ENCODE measurements at regions not wholly inside any gene's neighbourhood (a gene's known extent, or its start where the extent isn't known, plus 50 kb on each side); places are given as distances from the start of the nearest gene placed in this dataset.

DNA sequence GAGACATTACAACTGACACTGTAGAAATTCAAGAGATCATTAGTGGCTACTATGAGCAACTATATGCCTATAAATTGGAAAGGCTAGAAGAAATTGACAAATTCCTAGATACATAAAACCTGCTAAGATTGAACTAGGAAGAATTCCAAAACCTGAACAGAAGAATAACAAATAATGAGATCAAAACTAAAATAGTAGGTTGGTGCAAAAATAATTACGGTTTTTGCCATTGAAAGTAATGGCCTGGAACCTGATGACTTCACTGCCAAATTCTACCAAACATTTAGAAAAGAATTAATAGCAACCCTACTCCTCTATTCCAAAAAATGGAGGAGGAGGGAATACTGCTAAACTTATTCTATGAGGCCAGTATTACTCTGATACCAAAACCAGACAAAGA is 824.9 kb downstream of the KLHL13 start (continued):
- TF ChIP-seq PRMT5 (CRISPR knock-in tag; IDR thresholded peaks at IDR 0.05) (no peak), MECOM (CRISPR knock-in tag; IDR thresholded peaks at IDR 0.05) (no peak)
- TF ChIP-seq, protein P1, sequence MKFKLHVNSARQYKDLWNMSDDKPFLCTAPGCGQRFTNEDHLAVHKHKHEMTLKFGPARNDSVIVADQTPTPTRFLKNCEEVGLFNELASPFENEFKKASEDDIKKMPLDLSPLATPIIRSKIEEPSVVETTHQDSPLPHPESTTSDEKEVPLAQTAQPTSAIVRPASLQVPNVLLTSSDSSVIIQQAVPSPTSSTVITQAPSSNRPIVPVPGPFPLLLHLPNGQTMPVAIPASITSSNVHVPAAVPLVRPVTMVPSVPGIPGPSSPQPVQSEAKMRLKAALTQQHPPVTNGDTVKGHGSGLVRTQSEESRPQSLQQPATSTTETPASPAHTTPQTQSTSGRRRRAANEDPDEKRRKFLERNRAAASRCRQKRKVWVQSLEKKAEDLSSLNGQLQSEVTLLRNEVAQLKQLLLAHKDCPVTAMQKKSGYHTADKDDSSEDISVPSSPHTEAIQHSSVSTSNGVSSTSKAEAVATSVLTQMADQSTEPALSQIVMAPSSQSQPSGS (CRISPR knock-in tag; IDR thresholded peaks at IDR 0.05), result no peak
- TF ChIP-seq, protein P2, sequence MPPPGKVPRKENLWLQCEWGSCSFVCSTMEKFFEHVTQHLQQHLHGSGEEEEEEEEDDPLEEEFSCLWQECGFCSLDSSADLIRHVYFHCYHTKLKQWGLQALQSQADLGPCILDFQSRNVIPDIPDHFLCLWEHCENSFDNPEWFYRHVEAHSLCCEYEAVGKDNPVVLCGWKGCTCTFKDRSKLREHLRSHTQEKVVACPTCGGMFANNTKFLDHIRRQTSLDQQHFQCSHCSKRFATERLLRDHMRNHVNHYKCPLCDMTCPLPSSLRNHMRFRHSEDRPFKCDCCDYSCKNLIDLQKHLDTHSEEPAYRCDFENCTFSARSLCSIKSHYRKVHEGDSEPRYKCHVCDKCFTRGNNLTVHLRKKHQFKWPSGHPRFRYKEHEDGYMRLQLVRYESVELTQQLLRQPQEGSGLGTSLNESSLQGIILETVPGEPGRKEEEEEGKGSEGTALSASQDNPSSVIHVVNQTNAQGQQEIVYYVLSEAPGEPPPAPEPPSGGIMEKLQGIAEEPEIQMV (tag; conservative IDR thresholded peaks at IDR 0.05; ENCODE audit: low read depth), result no peak

DNA sequence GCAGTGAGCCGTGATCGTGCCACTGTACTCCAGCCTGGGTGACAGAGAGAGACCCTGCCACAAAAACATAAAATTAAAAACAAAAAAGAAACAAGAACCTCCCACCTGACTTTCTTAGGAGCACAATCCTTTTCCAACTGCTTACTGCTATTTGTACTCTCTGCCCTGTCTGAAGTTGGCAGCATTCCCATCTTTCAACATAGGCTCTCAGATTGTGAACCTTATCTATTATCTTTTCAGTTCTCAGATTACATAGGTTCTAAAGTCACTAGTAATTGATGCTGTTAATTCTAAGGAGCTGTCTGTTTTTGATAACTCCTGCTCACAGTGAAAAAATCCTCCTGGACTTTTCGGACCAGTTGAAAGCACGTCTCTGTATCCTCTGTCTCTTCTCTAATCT is 812.2 kb upstream of the CT83 start:
- no peaks in the 10 kb centered on the region for H3K36me3 ChIP-seq (ENCODE audit: control insufficient read depth, insufficient read depth, low read length)
- H3K9me1 ChIP-seq (ENCODE audit: control insufficient read depth, insufficient read depth, low read length), result no peaks in the 10 kb centered on the region
- 0% methylated on average over 3 of the region's 4 CpGs for WGBS (ENCODE audit: insufficient coverage, low coverage, missing lambda C conversion rate)
- H3K79me2 ChIP-seq (ENCODE audit: control insufficient read depth, insufficient read depth, low read length), result no peaks in the 10 kb centered on the region
- FAIRE-seq (no peak), ATAC-seq (no peak), DNase-seq (ENCODE audit: extremely low read depth in 1 of 4, low spot score in 3 of 4) (no peak)
- no peaks in the 10 kb centered on the region for H3K4me1 ChIP-seq (replicated peaks in 1 of 2; ENCODE audit: control insufficient read depth in 2 of 2, insufficient read depth in 2 of 2, low read length in 2 of 2)
- H3K27me3 ChIP-seq (ENCODE audit: control insufficient read depth in 2 of 2, insufficient read depth in 2 of 2, low read length in 2 of 2), result no peaks in the 10 kb centered on the region
- H3K9ac ChIP-seq (ENCODE audit: insufficient read depth in 1 of 2, low read depth in 2 of 2, low read length in 2 of 2), result no peak overlapping the region
- no TSS peak for BruUV-seq (replicated peaks)
- no peaks in the 10 kb centered on the region for H3K9me3 ChIP-seq (replicated peaks; ENCODE audit: control insufficient read depth, insufficient read depth, low read depth, low read length)
- in situ Hi-C loops (cut with MboI) (no loop called here), intact Hi-C loops (cut with micrococcal nuclease) (no loop called here)
- H2AFZ ChIP-seq (ENCODE audit: low read depth, low read length), result no peak overlapping the region
- CTCF ChIA-PET (ENCODE audit: low intra/inter-chr PET ratio), result no interaction called here
- H4K20me1 ChIP-seq (replicated peaks; ENCODE audit: control insufficient read depth, insufficient read depth, low read length), result no peaks in the 10 kb centered on the region
- H3K4me2 ChIP-seq (ENCODE audit: insufficient read depth, low read length), result no peak overlapping the region
- no peak overlapping the region for H3K27ac ChIP-seq (ENCODE audit: extremely low read depth, low read depth, low read length)
- H3K4me3 ChIP-seq, result no peak overlapping the region
- POLR2A ChIA-PET, result no interaction called here
- TF ChIP-seq NFXL1 (CRISPR knock-in tag; IDR thresholded peaks at IDR 0.05) (no peak), NBN (IDR thresholded peaks at IDR 0.05; ENCODE audit: low read depth) (no peak), KLF16 (IDR thresholded peaks at IDR 0.05) (no peak), ATF7 (IDR thresholded peaks at IDR 0.05) (no peak), ERF (CRISPR knock-in tag; IDR thresholded peaks at IDR 0.05) (no peak), SP1 (CRISPR knock-in tag; IDR thresholded peaks at IDR 0.05) (no peak), HDAC8 (tag; IDR thresholded peaks at IDR 0.05) (no peak), SAP30 (IDR thresholded peaks at IDR 0.05; ENCODE audit: borderline replicate concordance, insufficient read depth, low read depth, low read length, poor library complexity, severe bottlenecking) (no peak), MAFF (IDR thresholded peaks at IDR 0.05; ENCODE audit: low read length) (no peak), FOXP1 (CRISPR knock-in tag; IDR thresholded peaks at IDR 0.05) (no peak), MTF1 (CRISPR knock-in tag; IDR thresholded peaks at IDR 0.05; ENCODE audit: borderline replicate concordance) (no peak), SLC30A9 (CRISPR knock-in tag; IDR thresholded peaks at IDR 0.05) (no peak), PHF21A (IDR thresholded peaks at IDR 0.05; ENCODE audit: borderline replicate concordance, low read depth) (no peak)
- TF ChIP-seq, protein P3, sequence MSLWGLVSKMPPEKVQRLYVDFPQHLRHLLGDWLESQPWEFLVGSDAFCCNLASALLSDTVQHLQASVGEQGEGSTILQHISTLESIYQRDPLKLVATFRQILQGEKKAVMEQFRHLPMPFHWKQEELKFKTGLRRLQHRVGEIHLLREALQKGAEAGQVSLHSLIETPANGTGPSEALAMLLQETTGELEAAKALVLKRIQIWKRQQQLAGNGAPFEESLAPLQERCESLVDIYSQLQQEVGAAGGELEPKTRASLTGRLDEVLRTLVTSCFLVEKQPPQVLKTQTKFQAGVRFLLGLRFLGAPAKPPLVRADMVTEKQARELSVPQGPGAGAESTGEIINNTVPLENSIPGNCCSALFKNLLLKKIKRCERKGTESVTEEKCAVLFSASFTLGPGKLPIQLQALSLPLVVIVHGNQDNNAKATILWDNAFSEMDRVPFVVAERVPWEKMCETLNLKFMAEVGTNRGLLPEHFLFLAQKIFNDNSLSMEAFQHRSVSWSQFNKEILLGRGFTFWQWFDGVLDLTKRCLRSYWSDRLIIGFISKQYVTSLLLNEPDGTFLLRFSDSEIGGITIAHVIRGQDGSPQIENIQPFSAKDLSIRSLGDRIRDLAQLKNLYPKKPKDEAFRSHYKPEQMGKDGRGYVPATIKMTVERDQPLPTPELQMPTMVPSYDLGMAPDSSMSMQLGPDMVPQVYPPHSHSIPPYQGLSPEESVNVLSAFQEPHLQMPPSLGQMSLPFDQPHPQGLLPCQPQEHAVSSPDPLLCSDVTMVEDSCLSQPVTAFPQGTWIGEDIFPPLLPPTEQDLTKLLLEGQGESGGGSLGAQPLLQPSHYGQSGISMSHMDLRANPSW (CRISPR knock-in tag; IDR thresholded peaks at IDR 0.05), result no peak
- TF ChIP-seq, protein P4, sequence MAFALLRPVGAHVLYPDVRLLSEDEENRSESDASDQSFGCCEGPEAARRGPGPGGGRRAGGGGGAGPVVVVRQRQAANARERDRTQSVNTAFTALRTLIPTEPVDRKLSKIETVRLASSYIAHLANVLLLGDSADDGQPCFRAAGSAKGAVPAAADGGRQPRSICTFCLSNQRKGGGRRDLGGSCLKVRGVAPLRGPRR (CRISPR knock-in tag; IDR thresholded peaks at IDR 0.05), result no peak
